ENCODE measurements at regions not wholly inside any gene's neighbourhood (a gene's known extent, or its start where the extent isn't known, plus 50 kb on each side); places are given as distances from the start of the nearest gene placed in this dataset.

DNA sequence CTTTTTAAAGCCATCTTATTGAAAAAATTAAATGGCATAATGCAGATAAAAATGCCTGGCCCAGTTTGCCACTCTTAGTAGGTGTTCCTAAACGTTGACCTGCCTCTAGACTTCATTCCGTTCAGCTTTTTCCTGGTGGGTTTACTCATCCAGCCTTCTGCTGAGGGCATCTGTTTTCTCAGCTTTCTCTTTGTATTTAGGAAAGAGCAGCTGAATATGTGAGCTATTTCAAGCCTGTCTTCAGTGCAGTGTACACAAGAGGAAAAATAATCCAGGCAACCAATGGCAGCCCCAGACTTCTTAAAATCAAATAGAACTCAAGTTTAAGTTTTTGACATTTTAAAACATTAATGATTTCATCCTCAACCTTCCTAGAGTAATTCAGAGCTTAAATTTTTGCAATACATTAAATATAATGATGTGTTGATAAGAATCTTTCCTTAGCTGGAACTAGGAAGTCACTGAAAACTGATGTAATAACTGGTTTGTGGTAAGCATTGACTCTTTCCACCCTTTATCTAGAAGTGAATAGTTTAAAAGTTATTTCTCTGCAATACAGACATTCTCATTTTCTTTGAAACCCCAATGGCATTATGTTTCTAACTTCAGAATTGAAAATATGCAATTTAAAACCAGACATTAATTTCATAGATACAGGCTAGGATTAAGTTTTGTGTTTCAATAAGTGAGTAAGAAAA lies 165.4 kb downstream of the AASDHPPT start:
- Histone ChIP-seq H3K79me2 (ENCODE audit: insufficient read depth, low read length) (no peaks in the 10 kb centered on the region), H4K20me1 (ENCODE audit: insufficient read depth, low read length) (no peaks in the 10 kb centered on the region), H3K27me3 (ENCODE audit: control insufficient read depth in 1 of 2, insufficient read depth in 2 of 2, low read length in 2 of 2) (no peaks in the 10 kb centered on the region), H3K4me3 (replicated peaks in 1 of 3; ENCODE audit: insufficient read depth in 1 of 3, low read depth in 2 of 3, low read length in 3 of 3) (no peak overlapping the region), H3K4me2 (ENCODE audit: low read depth, low read length) (no peak overlapping the region), H3K4me1 (ENCODE audit: insufficient read depth, low read length) (no peaks in the 10 kb centered on the region), H3K9me3 (ENCODE audit: low read length) (peaks cover 76% of the 10 kb centered on the region), H3K9ac (ENCODE audit: insufficient read depth, low read depth, low read length) (no peak overlapping the region), H2AFZ (ENCODE audit: low read length) (no peak overlapping the region), H3K27ac (ENCODE audit: extremely low read length, insufficient read depth, low read length) (no peak overlapping the region), H3K36me3 (replicated peaks in 1 of 2; ENCODE audit: control insufficient read depth in 1 of 2, insufficient read depth in 2 of 2, low read length in 2 of 2) (no peaks in the 10 kb centered on the region)
- ChIA-PET POLR2A (no interaction called here), CTCF (ENCODE audit: low intra/inter-chr PET ratio, low total read pairs) (no interaction called here)
- no TSS peak for BruUV-seq (replicated peaks)
- intact Hi-C loops (cut with micrococcal nuclease; ENCODE audit: unreplicated experiment), result no loop called here
- DNase-seq (ENCODE audit: low spot score) (no peak), ATAC-seq (no peak), FAIRE-seq (no peak)
- in situ Hi-C loops (cut with HindIII; ENCODE audit: extremely low pct_ligation_motif_present, low pct_unique_long_range_greater_than_20kb), result no loop called here
- WGBS (ENCODE audit: low lambda C conversion rate), result 0% methylated on average over 2 of the region's 2 CpGs
- TF ChIP-seq, protein P1, sequence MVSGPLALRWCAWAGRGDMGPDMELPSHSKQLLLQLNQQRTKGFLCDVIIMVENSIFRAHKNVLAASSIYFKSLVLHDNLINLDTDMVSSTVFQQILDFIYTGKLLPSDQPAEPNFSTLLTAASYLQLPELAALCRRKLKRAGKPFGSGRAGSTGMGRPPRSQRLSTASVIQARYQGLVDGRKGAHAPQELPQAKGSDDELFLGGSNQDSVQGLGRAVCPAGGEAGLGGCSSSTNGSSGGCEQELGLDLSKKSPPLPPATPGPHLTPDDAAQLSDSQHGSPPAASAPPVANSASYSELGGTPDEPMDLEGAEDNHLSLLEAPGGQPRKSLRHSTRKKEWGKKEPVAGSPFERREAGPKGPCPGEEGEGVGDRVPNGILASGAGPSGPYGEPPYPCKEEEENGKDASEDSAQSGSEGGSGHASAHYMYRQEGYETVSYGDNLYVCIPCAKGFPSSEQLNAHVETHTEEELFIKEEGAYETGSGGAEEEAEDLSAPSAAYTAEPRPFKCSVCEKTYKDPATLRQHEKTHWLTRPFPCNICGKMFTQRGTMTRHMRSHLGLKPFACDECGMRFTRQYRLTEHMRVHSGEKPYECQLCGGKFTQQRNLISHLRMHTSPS (CRISPR knock-in tag; IDR thresholded peaks at IDR 0.05; ENCODE audit: low read depth), result no peak
- TF ChIP-seq IRX3 (CRISPR knock-in tag; IDR thresholded peaks at IDR 0.05; ENCODE audit: borderline replicate concordance, low read depth), result no peak
- no peak for TF ChIP-seq ZNF891 (CRISPR knock-in tag; IDR thresholded peaks at IDR 0.05)
- TF ChIP-seq, protein P2, sequence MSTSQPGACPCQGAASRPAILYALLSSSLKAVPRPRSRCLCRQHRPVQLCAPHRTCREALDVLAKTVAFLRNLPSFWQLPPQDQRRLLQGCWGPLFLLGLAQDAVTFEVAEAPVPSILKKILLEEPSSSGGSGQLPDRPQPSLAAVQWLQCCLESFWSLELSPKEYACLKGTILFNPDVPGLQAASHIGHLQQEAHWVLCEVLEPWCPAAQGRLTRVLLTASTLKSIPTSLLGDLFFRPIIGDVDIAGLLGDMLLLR (CRISPR knock-in tag; IDR thresholded peaks at IDR 0.05), result no peak
- no peak for TF ChIP-seq DPF2 (CRISPR knock-in tag; IDR thresholded peaks at IDR 0.05; ENCODE audit: borderline replicate concordance, low read depth)
- no peak for TF ChIP-seq JUN (CRISPR knock-in tag; IDR thresholded peaks at IDR 0.05)
- TF ChIP-seq, protein P3, sequence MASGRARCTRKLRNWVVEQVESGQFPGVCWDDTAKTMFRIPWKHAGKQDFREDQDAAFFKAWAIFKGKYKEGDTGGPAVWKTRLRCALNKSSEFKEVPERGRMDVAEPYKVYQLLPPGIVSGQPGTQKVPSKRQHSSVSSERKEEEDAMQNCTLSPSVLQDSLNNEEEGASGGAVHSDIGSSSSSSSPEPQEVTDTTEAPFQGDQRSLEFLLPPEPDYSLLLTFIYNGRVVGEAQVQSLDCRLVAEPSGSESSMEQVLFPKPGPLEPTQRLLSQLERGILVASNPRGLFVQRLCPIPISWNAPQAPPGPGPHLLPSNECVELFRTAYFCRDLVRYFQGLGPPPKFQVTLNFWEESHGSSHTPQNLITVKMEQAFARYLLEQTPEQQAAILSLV (CRISPR knock-in tag; IDR thresholded peaks at IDR 0.05; ENCODE audit: borderline replicate concordance), result no peak
- no peak for TF ChIP-seq ATAD3A (CRISPR knock-in tag; IDR thresholded peaks at IDR 0.05)
- TF ChIP-seq, protein P4, sequence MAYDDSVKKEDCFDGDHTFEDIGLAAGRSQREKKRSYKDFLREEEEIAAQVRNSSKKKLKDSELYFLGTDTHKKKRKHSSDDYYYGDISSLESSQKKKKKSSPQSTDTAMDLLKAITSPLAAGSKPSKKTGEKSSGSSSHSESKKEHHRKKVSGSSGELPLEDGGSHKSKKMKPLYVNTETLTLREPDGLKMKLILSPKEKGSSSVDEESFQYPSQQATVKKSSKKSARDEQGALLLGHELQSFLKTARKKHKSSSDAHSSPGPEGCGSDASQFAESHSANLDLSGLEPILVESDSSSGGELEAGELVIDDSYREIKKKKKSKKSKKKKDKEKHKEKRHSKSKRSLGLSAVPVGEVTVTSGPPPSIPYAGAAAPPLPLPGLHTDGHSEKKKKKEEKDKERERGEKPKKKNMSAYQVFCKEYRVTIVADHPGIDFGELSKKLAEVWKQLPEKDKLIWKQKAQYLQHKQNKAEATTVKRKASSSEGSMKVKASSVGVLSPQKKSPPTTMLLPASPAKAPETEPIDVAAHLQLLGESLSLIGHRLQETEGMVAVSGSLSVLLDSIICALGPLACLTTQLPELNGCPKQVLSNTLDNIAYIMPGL (CRISPR knock-in tag; IDR thresholded peaks at IDR 0.05; ENCODE audit: borderline replicate concordance in 1 of 2, low read depth in 1 of 2), result no peak
- TF ChIP-seq, protein P5, sequence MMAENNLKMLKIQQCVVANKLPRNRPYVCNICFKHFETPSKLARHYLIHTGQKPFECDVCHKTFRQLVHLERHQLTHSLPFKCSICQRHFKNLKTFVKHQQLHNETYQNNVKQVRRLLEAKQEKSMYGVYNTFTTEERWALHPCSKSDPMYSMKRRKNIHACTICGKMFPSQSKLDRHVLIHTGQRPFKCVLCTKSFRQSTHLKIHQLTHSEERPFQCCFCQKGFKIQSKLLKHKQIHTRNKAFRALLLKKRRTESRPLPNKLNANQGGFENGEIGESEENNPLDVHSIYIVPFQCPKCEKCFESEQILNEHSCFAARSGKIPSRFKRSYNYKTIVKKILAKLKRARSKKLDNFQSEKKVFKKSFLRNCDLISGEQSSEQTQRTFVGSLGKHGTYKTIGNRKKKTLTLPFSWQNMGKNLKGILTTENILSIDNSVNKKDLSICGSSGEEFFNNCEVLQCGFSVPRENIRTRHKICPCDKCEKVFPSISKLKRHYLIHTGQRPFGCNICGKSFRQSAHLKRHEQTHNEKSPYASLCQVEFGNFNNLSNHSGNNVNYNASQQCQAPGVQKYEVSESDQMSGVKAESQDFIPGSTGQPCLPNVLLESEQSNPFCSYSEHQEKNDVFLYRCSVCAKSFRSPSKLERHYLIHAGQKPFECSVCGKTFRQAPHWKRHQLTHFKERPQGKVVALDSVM (CRISPR knock-in tag; IDR thresholded peaks at IDR 0.05), result no peak
- TF ChIP-seq ZNF263 (CRISPR knock-in tag; IDR thresholded peaks at IDR 0.05), result no peak
- TF ChIP-seq ELF1 (CRISPR knock-in tag; IDR thresholded peaks at IDR 0.05), result no peak
